IMR-90 (cell line): ENCODE measurements at regions not wholly inside any gene's neighbourhood (a gene's known extent, or its start where the extent isn't known, plus 50 kb on each side); places are given as distances from the start of the nearest gene placed in this dataset.

Experiments used
- ATAC-seq: fragments of 200-7000 bp; cut with Tn5 transposase; 2 replicates; pipeline ENCODE4 v1.9.1; 2020; ENCODE audit warnings: low read depth, mild to moderate bottlenecking, moderate library complexity
- BruUV-seq: library from RNA; stranded (reverse); fragments of 400-500 nt; replicated peaks from 2 replicates; lab custom pipeline; 2021; lab: Mats Ljungman, UMichigan
- CTCF ChIA-PET: fragments of 300-600 bp; formaldehyde crosslinking; extraction: SDS; loops from one replicate; lab custom pipeline; 2021; ENCODE audit warnings: antibody characterized with exemption; lab: Yijun Ruan, JAX
- POLR2A ChIA-PET: fragments of 300-600 bp; sonication (Branson Sonifier 250); formaldehyde crosslinking; loops from one replicate; lab custom pipeline; 2022; ENCODE audit warnings: antibody characterized with exemption; ENCODE audit not compliant: unreplicated experiment; lab: Charles Lee
- DNase-seq: peaks from one replicate; pipeline ENCODE4 v3.0.0; 2013
- H2AFZ ChIP-seq: replicated peaks from 2 replicates; pipeline ENCODE3; 2013; ENCODE audit warnings: low read length, mild to moderate bottlenecking; ENCODE audit not compliant: poor library complexity
- H2AK5ac ChIP-seq: 2 replicates; pipeline ENCODE4 v1.6.1; 2013; ENCODE audit warnings: low read depth, low read length, inconsistent platforms
- H2AK9ac ChIP-seq: replicated peaks from 2 replicates; pipeline ENCODE3; 2013; ENCODE audit warnings: mild to moderate bottlenecking, low read depth, low read length, moderate library complexity; ENCODE audit not compliant: poor library complexity
- H2BK120ac ChIP-seq: 2 replicates; pipeline ENCODE4 v1.6.1; 2013; ENCODE audit warnings: low read depth, low read length, inconsistent platforms
- H2BK15ac ChIP-seq: 3 replicates; pipeline ENCODE4 v1.6.1; 2013; ENCODE audit warnings: low read depth, low read length, inconsistent platforms
- H2BK20ac ChIP-seq: 2 replicates; pipeline ENCODE4 v1.6.1; 2013; ENCODE audit warnings: low read depth, mild to moderate bottlenecking, inconsistent platforms, low read length, moderate library complexity
- H2BK5ac ChIP-seq: 2 replicates; pipeline ENCODE4 v1.6.1; 2013; ENCODE audit warnings: mild to moderate bottlenecking, low read depth, low read length, inconsistent platforms; ENCODE audit not compliant: poor library complexity, severe bottlenecking
- H3K14ac ChIP-seq: replicated peaks from 2 replicates; pipeline ENCODE4 v1.6.1; 2013; ENCODE audit warnings: low read depth, low read length, inconsistent platforms
- H3K18ac ChIP-seq: 2 replicates; pipeline ENCODE4 v1.6.1; 2013; ENCODE audit warnings: low read depth, low read length, control low read depth
- H3K23ac ChIP-seq: 2 replicates; pipeline ENCODE4 v1.6.1; 2013; ENCODE audit warnings: low read depth, low read length, inconsistent platforms
- H3K27ac ChIP-seq: 2 replicates; pipeline ENCODE4 v1.5.1; 2013; ENCODE audit warnings: mild to moderate bottlenecking, control low read depth, low read length; ENCODE audit not compliant: insufficient read depth
- H3K27me3 ChIP-seq: 2 replicates; pipeline ENCODE4 v1.6.1; 2013; ENCODE audit warnings: low read length; ENCODE audit not compliant: control insufficient read depth, insufficient read depth
- H3K36me3 ChIP-seq: 2 replicates; pipeline ENCODE4 v1.6.1; 2013; ENCODE audit warnings: low read length, mixed read lengths; ENCODE audit not compliant: control insufficient read depth, insufficient read depth
- H3K4ac ChIP-seq: 2 replicates; pipeline ENCODE4 v1.6.1; 2013; ENCODE audit warnings: low read depth, low read length, inconsistent platforms
- H3K4me1 ChIP-seq: 2 replicates; pipeline ENCODE4 v1.6.1; 2013; ENCODE audit warnings: low read length, mixed read lengths; ENCODE audit not compliant: control insufficient read depth, insufficient read depth
- H3K4me2 ChIP-seq: 2 replicates; pipeline ENCODE4 v1.6.1; 2013; ENCODE audit warnings: low read depth, mild to moderate bottlenecking, control low read depth, low read length, moderate library complexity
- H3K4me3 ChIP-seq: 2 replicates; pipeline ENCODE4 v1.5.1; 2013; ENCODE audit warnings: low read depth, mild to moderate bottlenecking, control low read depth, low read length, moderate library complexity; ENCODE audit not compliant: insufficient read depth
- H3K56ac ChIP-seq: 2 replicates; pipeline ENCODE4 v1.6.1; 2013; ENCODE audit warnings: low read length, inconsistent platforms; ENCODE audit not compliant: insufficient read depth; ENCODE audit errors: extremely low read depth
- H3K79me1 ChIP-seq, 2 experiments: 2 replicates each; pipeline ENCODE4 v1.6.1; 2013; ENCODE audit warnings: low read length in 2 of 2, inconsistent platforms in 1 of 2, low read depth in 1 of 2
- H3K9ac ChIP-seq: 2 replicates; pipeline ENCODE4 v1.6.1; 2013; ENCODE audit warnings: low read depth, low read length, control low read depth
- H3K9me1 ChIP-seq: 2 replicates; pipeline ENCODE4 v1.6.1; 2013; ENCODE audit warnings: low read length, inconsistent platforms; ENCODE audit not compliant: insufficient read depth
- H3K9me3 ChIP-seq: 2 replicates; pipeline ENCODE4 v1.6.1; 2013; ENCODE audit warnings: low read length; ENCODE audit not compliant: control insufficient read depth, insufficient read depth
- H4K20me1 ChIP-seq: 2 replicates; pipeline ENCODE4 v1.6.1; 2013; ENCODE audit warnings: low read length, inconsistent platforms; ENCODE audit not compliant: insufficient read depth
- H4K5ac ChIP-seq: 2 replicates; pipeline ENCODE4 v1.6.1; 2013; ENCODE audit warnings: mild to moderate bottlenecking, low read depth, low read length, control low read depth
- H4K8ac ChIP-seq, 2 experiments: 2 replicates each; pipeline ENCODE4 v1.6.1; 2013; ENCODE audit warnings: low read depth in 2 of 2, low read length in 2 of 2, control low read depth in 1 of 2, inconsistent platforms in 1 of 2
- H4K91ac ChIP-seq: 2 replicates; pipeline ENCODE4 v1.6.1; 2013; ENCODE audit warnings: low read depth, low read length, inconsistent platforms; ENCODE audit not compliant: insufficient read depth
- BHLHE40 ChIP-seq: fragments of 150-350 bp; IDR thresholded peaks from 2 replicates; pipeline ENCODE4 v1.6.1; 2016; ENCODE audit warnings: mild to moderate bottlenecking, low read depth, low read length
- CEBPB ChIP-seq: IDR thresholded peaks from 2 replicates; pipeline ENCODE4 v1.6.1; 2012; ENCODE audit warnings: low read depth, low read length, improper control_type of control experiment
- FOS ChIP-seq: fragments of 150-350 bp; IDR thresholded peaks from 2 replicates; pipeline ENCODE4 v1.6.1; 2016; ENCODE audit warnings: low read depth, low read length
- MAZ ChIP-seq: IDR thresholded peaks from 2 replicates; pipeline ENCODE4 v1.6.1; 2012; ENCODE audit warnings: low read depth, mild to moderate bottlenecking, low read length, improper control_type of control experiment, moderate library complexity, borderline replicate concordance
- MXI1 ChIP-seq: IDR thresholded peaks from 2 replicates; pipeline ENCODE4 v1.6.1; 2012; ENCODE audit warnings: low read depth, mild to moderate bottlenecking, low read length, moderate library complexity, borderline replicate concordance
- NFE2L2 ChIP-seq: fragments of 150-350 bp; IDR thresholded peaks from 2 replicates; pipeline ENCODE4 v1.6.1; 2016; ENCODE audit warnings: low read depth, mild to moderate bottlenecking, low read length
- POLR2A ChIP-seq: IDR thresholded peaks from 2 replicates; pipeline ENCODE4 v1.6.1; 2012; ENCODE audit warnings: mild to moderate bottlenecking, low read depth, low read length
- RAD21 ChIP-seq: IDR thresholded peaks from 2 replicates; pipeline ENCODE4 v1.6.1; 2012; ENCODE audit warnings: low read length, improper control_type of control experiment
- RFX5 ChIP-seq: IDR thresholded peaks from 2 replicates; pipeline ENCODE4 v1.8.0; 2012; ENCODE audit warnings: low read depth, mild to moderate bottlenecking, low read length, moderate library complexity
- SMC3 ChIP-seq: fragments of 150-350 bp; IDR thresholded peaks from 2 replicates; pipeline ENCODE4 v1.6.1; 2016; ENCODE audit warnings: low read depth, mild to moderate bottlenecking, antibody characterized with exemption, low read length, moderate library complexity
- WGBS, 2 experiments: methylation state at CpG; one replicate each; pipeline versions ENCODE4 v1.1.5 to v1.1.7; 2013; ENCODE audit warnings: missing lambda C conversion rate in 2 of 2; ENCODE audit not compliant: insufficient read length in 1 of 2; ENCODE audit errors: extremely low coverage in 2 of 2; 5-methylcytosine and 5-hydroxymethylcytosine counted together
- dilution Hi-C: fragments of 300-500 bp; cut with HindIII; formaldehyde crosslinking; loops from one replicate; pipeline ENCODE4 v1.14.3; 2018; ENCODE audit warnings: low sequenced_read_pairs; ENCODE audit not compliant: unreplicated experiment
- in situ Hi-C: fragments of 300-500 bp; cut with MboI; formaldehyde crosslinking; loops from 3 replicates; pipeline ENCODE4 v1.14.3; 2019; ENCODE audit warnings: low sequenced_read_pairs, inconsistent platforms, mixed read lengths
- intact Hi-C: fragments of 100-400 bp; cut with micrococcal nuclease; formaldehyde crosslinking; loops from 2 replicates; pipeline ENCODE4 v1.10.0; 2022
- TF ChIP-seq, protein P1 (sequence below): conservative IDR thresholded peaks from 2 replicates; pipeline ENCODE4 v1.5.1; 2012; ENCODE audit warnings: mild to moderate bottlenecking, low read depth, low read length, improper control_type of control experiment

DNA sequence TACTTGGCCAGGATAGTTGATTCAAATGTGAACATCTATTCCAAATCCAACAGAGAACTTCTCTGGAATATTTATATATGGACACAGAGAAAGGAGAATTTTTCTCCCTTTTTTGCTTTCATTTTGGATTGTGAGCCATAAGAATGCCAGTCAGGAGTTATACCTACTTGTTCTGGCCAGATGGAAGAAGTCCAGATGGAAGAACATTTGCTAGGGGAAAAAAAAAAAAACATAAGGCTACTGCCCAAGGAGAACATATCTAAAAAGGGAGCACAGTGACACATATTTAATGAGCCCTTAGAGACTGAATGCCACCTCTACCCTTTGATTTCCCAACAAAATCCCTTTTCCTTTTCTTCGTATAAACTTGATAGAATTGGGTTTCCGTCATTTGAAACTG, 61.7 kb upstream of the PPP2R2B start:
- H3K79me1 ChIP-seq = no peaks in the 10 kb centered on the region
- H3K23ac ChIP-seq = no peak overlapping the region
- DNase-seq (no peak), ATAC-seq (no peak)
- H2BK15ac ChIP-seq = no peak overlapping the region
- H3K9me3 ChIP-seq = no peaks in the 10 kb centered on the region
- no TSS peak for BruUV-seq
- ChIA-PET CTCF (no interaction called here), POLR2A (no interaction called here)
- H3K56ac ChIP-seq = no peak overlapping the region
- no peaks in the 10 kb centered on the region for H3K27me3 ChIP-seq
- H4K20me1 ChIP-seq = no peaks in the 10 kb centered on the region
- no CpG with 5 or more reads among the region's 2 CpGs for WGBS, 2 experiments
- in situ Hi-C loops = no loop called here
- no peak overlapping the region for H2BK120ac ChIP-seq
- H2AFZ ChIP-seq = no peak overlapping the region
- no peak overlapping the region for H2AK9ac ChIP-seq
- H3K4ac ChIP-seq = no peak overlapping the region
- H3K9ac ChIP-seq = no peak overlapping the region
- no peak overlapping the region for H3K18ac ChIP-seq
- H3K4me3 ChIP-seq = no peak overlapping the region
- no peak overlapping the region for H2AK5ac ChIP-seq
- H3K4me2 ChIP-seq = no peak overlapping the region
- no peaks in the 10 kb centered on the region for H3K4me1 ChIP-seq
- H3K9me1 ChIP-seq = no peaks in the 10 kb centered on the region
- no peak overlapping the region for H2BK5ac ChIP-seq
- H3K14ac ChIP-seq = no peak overlapping the region
- no peak overlapping the region for H4K8ac ChIP-seq
- dilution Hi-C loops = no loop called here
- TF ChIP-seq BHLHE40 (no peak), CEBPB (no peak), RAD21 (no peak), POLR2A (no peak), RFX5 (no peak), NFE2L2 (no peak), MXI1 (no peak), MAZ (no peak), SMC3 (no peak), FOS (no peak)
- TF ChIP-seq, protein P1, sequence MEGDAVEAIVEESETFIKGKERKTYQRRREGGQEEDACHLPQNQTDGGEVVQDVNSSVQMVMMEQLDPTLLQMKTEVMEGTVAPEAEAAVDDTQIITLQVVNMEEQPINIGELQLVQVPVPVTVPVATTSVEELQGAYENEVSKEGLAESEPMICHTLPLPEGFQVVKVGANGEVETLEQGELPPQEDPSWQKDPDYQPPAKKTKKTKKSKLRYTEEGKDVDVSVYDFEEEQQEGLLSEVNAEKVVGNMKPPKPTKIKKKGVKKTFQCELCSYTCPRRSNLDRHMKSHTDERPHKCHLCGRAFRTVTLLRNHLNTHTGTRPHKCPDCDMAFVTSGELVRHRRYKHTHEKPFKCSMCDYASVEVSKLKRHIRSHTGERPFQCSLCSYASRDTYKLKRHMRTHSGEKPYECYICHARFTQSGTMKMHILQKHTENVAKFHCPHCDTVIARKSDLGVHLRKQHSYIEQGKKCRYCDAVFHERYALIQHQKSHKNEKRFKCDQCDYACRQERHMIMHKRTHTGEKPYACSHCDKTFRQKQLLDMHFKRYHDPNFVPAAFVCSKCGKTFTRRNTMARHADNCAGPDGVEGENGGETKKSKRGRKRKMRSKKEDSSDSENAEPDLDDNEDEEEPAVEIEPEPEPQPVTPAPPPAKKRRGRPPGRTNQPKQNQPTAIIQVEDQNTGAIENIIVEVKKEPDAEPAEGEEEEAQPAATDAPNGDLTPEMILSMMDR = no peak
- intact Hi-C loops = no loop called here
- no peak overlapping the region for H4K91ac ChIP-seq
- no peaks in the 10 kb centered on the region for H3K36me3 ChIP-seq
- H2BK20ac ChIP-seq = no peak overlapping the region
- H3K27ac ChIP-seq = no peak overlapping the region
- H4K5ac ChIP-seq = no peak overlapping the region
